Esophagus squamous epithelium (tissue), 5 donors: ENCODE measurements at regions not wholly inside any gene's neighbourhood (a gene's known extent, or its start where the extent isn't known, plus 50 kb on each side); places are given as distances from the start of the nearest gene placed in this dataset.

Source experiments
- DNase-seq: peaks from one replicate; lab custom pipeline; 2025; lab: John Stamatoyannopoulos, UW
- H3K27ac ChIP-seq, 4 donors: fragments of 200-600 bp; sonication (generic); one replicate each; pipeline ENCODE4 v1.5.1; 2016 to 2019; ENCODE audit warnings: mild to moderate bottlenecking in 1 of 4
- H3K27me3 ChIP-seq, 4 donors: fragments of 200-600 bp; sonication (generic); 1 replicate in 3 of 4; 2 replicates in 1 of 4; pipeline versions ENCODE4 v1.5.1 to v1.6.0; 2017 to 2021; ENCODE audit warnings: antibody characterized with exemption in 1 of 4
- H3K36me3 ChIP-seq, 3 donors: fragments of 200-600 bp; sonication (generic); one replicate each; pipeline ENCODE4 v1.5.1; 2016 to 2019
- H3K4me1 ChIP-seq, 3 donors: fragments of 200-600 bp; sonication (generic); one replicate each; pipeline ENCODE4 v1.5.1; 2017 to 2019
- H3K4me3 ChIP-seq, 4 donors: fragments of 200-600 bp; sonication (generic); 1 replicate in 3 of 4; 2 replicates in 1 of 4; pipeline ENCODE4 v1.5.1; 2016 to 2019; ENCODE audit warnings: mild to moderate bottlenecking in 2 of 4, moderate library complexity in 1 of 4
- H3K9me3 ChIP-seq, 3 donors: fragments of 200-600 bp; sonication (generic); one replicate each; pipeline ENCODE4 v1.5.1; 2016 to 2019
- POLR2A ChIP-seq, 4 donors: fragments of 450-650 bp; IDR thresholded peaks; one replicate each; pipeline ENCODE4 v1.6.1; 2017; ENCODE audit warnings: antibody characterized with exemption in 4 of 4, mild to moderate bottlenecking in 4 of 4, moderate library complexity in 3 of 4
- WGBS, 2 donors: methylation state at CpG; one replicate each; pipeline ENCODE4 v1.1.5; 2018; 5-methylcytosine and 5-hydroxymethylcytosine counted together
- intact Hi-C: fragments of 100-400 bp; cut with DNase I; formaldehyde crosslinking; loops from one replicate; pipeline ENCODE4 v1.15.0; 2022
- TF ChIP-seq, protein P1 (sequence below), 6 experiments: fragments of 450-650 bp in 4 of 6; fragments of 200-600 bp in 2 of 6; sonication (generic) in 2 of 6; IDR thresholded peaks; one replicate each; pipeline ENCODE4 v1.5.1; 2016 to 2019; ENCODE audit warnings: antibody characterized with exemption in 6 of 6, mild to moderate bottlenecking in 4 of 6, moderate library complexity in 4 of 6
- donor health status: DM: yes; HTN: yes; CAD: no.

- intact Hi-C loops: no loop called here
- Histone ChIP-seq H3K4me1 (peaks cover 0 to 13% (median 0%) of the 10 kb centered on the region in 3 donors), H3K27me3 (peaks cover 0 to 20% (median 0%) of the 10 kb centered on the region in 4 donors), H3K27ac (no peak overlapping the region), H3K9me3 (no peaks in the 10 kb centered on the region), H3K36me3 (no peaks in the 10 kb centered on the region), H3K4me3 (no peak overlapping the region)
- 57 to 62% methylated on average over 10 of the region's 10 CpGs for WGBS, 2 donors
- no peak for DNase-seq
- TF ChIP-seq, protein P1, sequence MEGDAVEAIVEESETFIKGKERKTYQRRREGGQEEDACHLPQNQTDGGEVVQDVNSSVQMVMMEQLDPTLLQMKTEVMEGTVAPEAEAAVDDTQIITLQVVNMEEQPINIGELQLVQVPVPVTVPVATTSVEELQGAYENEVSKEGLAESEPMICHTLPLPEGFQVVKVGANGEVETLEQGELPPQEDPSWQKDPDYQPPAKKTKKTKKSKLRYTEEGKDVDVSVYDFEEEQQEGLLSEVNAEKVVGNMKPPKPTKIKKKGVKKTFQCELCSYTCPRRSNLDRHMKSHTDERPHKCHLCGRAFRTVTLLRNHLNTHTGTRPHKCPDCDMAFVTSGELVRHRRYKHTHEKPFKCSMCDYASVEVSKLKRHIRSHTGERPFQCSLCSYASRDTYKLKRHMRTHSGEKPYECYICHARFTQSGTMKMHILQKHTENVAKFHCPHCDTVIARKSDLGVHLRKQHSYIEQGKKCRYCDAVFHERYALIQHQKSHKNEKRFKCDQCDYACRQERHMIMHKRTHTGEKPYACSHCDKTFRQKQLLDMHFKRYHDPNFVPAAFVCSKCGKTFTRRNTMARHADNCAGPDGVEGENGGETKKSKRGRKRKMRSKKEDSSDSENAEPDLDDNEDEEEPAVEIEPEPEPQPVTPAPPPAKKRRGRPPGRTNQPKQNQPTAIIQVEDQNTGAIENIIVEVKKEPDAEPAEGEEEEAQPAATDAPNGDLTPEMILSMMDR (IDR thresholded peaks at IDR 0.05): no peak
- no peak for TF ChIP-seq POLR2A (IDR thresholded peaks at IDR 0.05)
These were observed 157.2 kb downstream of the ENGASE start for GRCh38 chr17:79231766-79232287.

DNA sequence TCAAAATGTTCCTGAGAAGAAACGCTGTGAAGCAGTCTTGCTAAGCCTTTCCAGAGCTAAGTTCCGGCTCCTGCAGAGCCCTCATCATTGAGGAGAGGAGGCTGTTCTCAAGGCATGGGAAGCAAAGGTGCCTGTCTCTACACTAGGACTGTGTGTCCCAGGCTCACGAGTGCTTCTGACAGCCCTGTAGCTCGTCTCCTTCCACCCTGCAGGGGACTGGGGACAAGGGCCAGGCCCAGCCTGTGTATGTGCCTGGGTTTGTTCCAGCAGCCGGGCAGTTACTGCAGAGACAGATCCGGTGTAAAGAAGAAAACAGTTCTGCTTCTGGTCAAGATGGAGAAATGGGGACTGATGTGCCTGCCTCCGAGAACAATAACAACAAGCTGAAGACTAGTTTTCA is 156.0 kb downstream of the ENGASE start:
- intact Hi-C loops: no loop called here
- no peak for DNase-seq
- Histone ChIP-seq H3K27ac (no peak overlapping the region), H3K9me3 (no peaks in the 10 kb centered on the region), H3K4me3 (no peak overlapping the region), H3K27me3 (peaks cover 0 to 27% (median 0%) of the 10 kb centered on the region in 4 donors), H3K4me1 (peaks cover 0 to 13% (median 0%) of the 10 kb centered on the region in 3 donors), H3K36me3 (no peaks in the 10 kb centered on the region)
- WGBS, 2 donors: 20 to 67% methylated on average over 1 of the region's 7 CpGs
- TF ChIP-seq, protein P1 (IDR thresholded peaks at IDR 0.05): no peak

GRCh38 chr17:79226037-79226436 is 151.4 kb downstream of the ENGASE start:
- WGBS, 2 donors: 88 to 100% methylated on average over 2 of the region's 2 CpGs
- H3K27ac ChIP-seq: no peak overlapping the region
- H3K4me1 ChIP-seq: peaks cover 0 to 17% (median under 1%) of the 10 kb centered on the region in 3 donors
- H3K27me3 ChIP-seq: peaks cover 0 to 65% (median 2%) of the 10 kb centered on the region in 4 donors
- H3K36me3 ChIP-seq: no peaks in the 10 kb centered on the region
- no peak for TF ChIP-seq POLR2A (IDR thresholded peaks at IDR 0.05)
- TF ChIP-seq, protein P1 (IDR thresholded peaks at IDR 0.05): no peak
- H3K4me3 ChIP-seq: no peak overlapping the region
- H3K9me3 ChIP-seq: no peaks in the 10 kb centered on the region
- DNase-seq: no peak
- intact Hi-C loops: no loop called here

GRCh38 chr17:79224903-79225302 is 150.3 kb downstream of the ENGASE start:
- WGBS, 2 donors: 74 to 87% methylated on average over 5 of the region's 5 CpGs
- intact Hi-C loops: no loop called here
- peaks cover 0 to 76% (median 2%) of the 10 kb centered on the region in 4 donors for H3K27me3 ChIP-seq

GRCh38 chr17:79224476-79224875 is 149.9 kb downstream of the ENGASE start:
- 45 to 61% methylated on average over 2 to 4 of the region's 4 CpGs for WGBS, 2 donors
- intact Hi-C loops: no loop called here
- no peak for DNase-seq
- TF ChIP-seq, protein P1 (IDR thresholded peaks at IDR 0.05): no peak
- TF ChIP-seq POLR2A (IDR thresholded peaks at IDR 0.05): no peak
- H3K36me3 ChIP-seq: no peaks in the 10 kb centered on the region
- H3K4me1 ChIP-seq: peaks cover 0 to 28% (median 6%) of the 10 kb centered on the region in 3 donors
- H3K4me3 ChIP-seq: no peak overlapping the region
- H3K27ac ChIP-seq: no peak overlapping the region
- no peaks in the 10 kb centered on the region for H3K9me3 ChIP-seq
- peaks cover 0 to 81% (median 2%) of the 10 kb centered on the region in 4 donors for H3K27me3 ChIP-seq

More at GRCh38 chr17:79224903-79225302, 150.3 kb downstream of the ENGASE start:
- H3K4me1 ChIP-seq: peaks cover 0 to 28% (median 6%) of the 10 kb centered on the region in 3 donors
- no peak overlapping the region for H3K27ac ChIP-seq
- TF ChIP-seq, protein P1 (IDR thresholded peaks at IDR 0.05): no peak
- TF ChIP-seq POLR2A (IDR thresholded peaks at IDR 0.05): no peak
- H3K36me3 ChIP-seq: no peaks in the 10 kb centered on the region
- H3K9me3 ChIP-seq: no peaks in the 10 kb centered on the region
- no peak for DNase-seq
- no peak overlapping the region for H3K4me3 ChIP-seq
